Endothelial cell (in vitro differentiated cells): ENCODE measurements at regions not wholly inside any gene's neighbourhood (a gene's known extent, or its start where the extent isn't known, plus 50 kb on each side); places are given as distances from the start of the nearest gene placed in this dataset.

Source experiments
- DNase-seq: peaks from one replicate; pipeline ENCODE4 v3.0.0; 2021; ENCODE audit warnings: low spot score
- H3K27ac Mint-ChIP-seq: one replicate; pipeline ENCODE4 v1.8.0; 2021; ENCODE audit warnings: mixed read lengths, inconsistent platforms; ENCODE audit not compliant: unreplicated experiment
- H3K27me3 Mint-ChIP-seq: one replicate; pipeline ENCODE4 v1.8.0; 2021; ENCODE audit warnings: mild to moderate bottlenecking, moderate library complexity, mixed read lengths, inconsistent platforms; ENCODE audit not compliant: unreplicated experiment
- H3K36me3 Mint-ChIP-seq: one replicate; pipeline ENCODE4 v1.8.0; 2021; ENCODE audit warnings: mild to moderate bottlenecking, low read depth, mixed read lengths, inconsistent platforms; ENCODE audit not compliant: unreplicated experiment
- H3K4me1 Mint-ChIP-seq: one replicate; pipeline ENCODE4 v1.8.0; 2021; ENCODE audit warnings: mild to moderate bottlenecking, mixed read lengths, inconsistent platforms; ENCODE audit not compliant: unreplicated experiment
- H3K4me3 Mint-ChIP-seq: one replicate; pipeline ENCODE4 v1.8.0; 2021; ENCODE audit warnings: mild to moderate bottlenecking, mixed read lengths, inconsistent platforms; ENCODE audit not compliant: unreplicated experiment
- H3K9me3 Mint-ChIP-seq: one replicate; pipeline ENCODE4 v1.8.0; 2021; ENCODE audit warnings: mixed read lengths, inconsistent platforms; ENCODE audit not compliant: unreplicated experiment
- TF ChIP-seq, protein P1 (sequence below): fragments of 200-600 bp; sonication (generic); IDR thresholded peaks from one replicate; pipeline ENCODE4 v1.5.0; 2021; ENCODE audit warnings: antibody characterized with exemption; ENCODE audit not compliant: unreplicated experiment

- Mint-ChIP-seq H3K9me3 (no peaks in the 10 kb centered on the region), H3K36me3 (no peaks in the 10 kb centered on the region)
- TF ChIP-seq, protein P1, sequence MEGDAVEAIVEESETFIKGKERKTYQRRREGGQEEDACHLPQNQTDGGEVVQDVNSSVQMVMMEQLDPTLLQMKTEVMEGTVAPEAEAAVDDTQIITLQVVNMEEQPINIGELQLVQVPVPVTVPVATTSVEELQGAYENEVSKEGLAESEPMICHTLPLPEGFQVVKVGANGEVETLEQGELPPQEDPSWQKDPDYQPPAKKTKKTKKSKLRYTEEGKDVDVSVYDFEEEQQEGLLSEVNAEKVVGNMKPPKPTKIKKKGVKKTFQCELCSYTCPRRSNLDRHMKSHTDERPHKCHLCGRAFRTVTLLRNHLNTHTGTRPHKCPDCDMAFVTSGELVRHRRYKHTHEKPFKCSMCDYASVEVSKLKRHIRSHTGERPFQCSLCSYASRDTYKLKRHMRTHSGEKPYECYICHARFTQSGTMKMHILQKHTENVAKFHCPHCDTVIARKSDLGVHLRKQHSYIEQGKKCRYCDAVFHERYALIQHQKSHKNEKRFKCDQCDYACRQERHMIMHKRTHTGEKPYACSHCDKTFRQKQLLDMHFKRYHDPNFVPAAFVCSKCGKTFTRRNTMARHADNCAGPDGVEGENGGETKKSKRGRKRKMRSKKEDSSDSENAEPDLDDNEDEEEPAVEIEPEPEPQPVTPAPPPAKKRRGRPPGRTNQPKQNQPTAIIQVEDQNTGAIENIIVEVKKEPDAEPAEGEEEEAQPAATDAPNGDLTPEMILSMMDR = no peak
These were observed 62.4 kb upstream of the DUSP10 start for GRCh38 chr1:221804303-221804702.

GRCh38 chr1:221801773-221802516, 60.1 kb upstream of the DUSP10 start:
- H3K27me3 Mint-ChIP-seq = peaks cover 3% of the 10 kb centered on the region
- H3K9me3 Mint-ChIP-seq = no peaks in the 10 kb centered on the region
- no peak for DNase-seq
- H3K4me1 Mint-ChIP-seq = peaks cover 5% of the 10 kb centered on the region
- TF ChIP-seq, protein P1 = no peak
- H3K36me3 Mint-ChIP-seq = no peaks in the 10 kb centered on the region
- no peak overlapping the region for H3K4me3 Mint-ChIP-seq
- no peak overlapping the region for H3K27ac Mint-ChIP-seq

More at GRCh38 chr1:221804303-221804702, 62.4 kb upstream of the DUSP10 start:
- H3K4me3 Mint-ChIP-seq = no peak overlapping the region
- peaks cover 3% of the 10 kb centered on the region for H3K27me3 Mint-ChIP-seq
- H3K27ac Mint-ChIP-seq = no peak overlapping the region
- DNase-seq = no peak
- H3K4me1 Mint-ChIP-seq = peaks cover 3% of the 10 kb centered on the region

GRCh38 chr1:221801251-221801661, 59.4 kb upstream of the DUSP10 start:
- Mint-ChIP-seq H3K36me3 (no peaks in the 10 kb centered on the region), H3K27ac (no peak overlapping the region), H3K9me3 (no peaks in the 10 kb centered on the region), H3K4me3 (no peak overlapping the region), H3K4me1 (peaks cover 5% of the 10 kb centered on the region), H3K27me3 (peaks cover 3% of the 10 kb centered on the region)
- DNase-seq = no peak
- TF ChIP-seq, protein P1 = no peak

DNA sequence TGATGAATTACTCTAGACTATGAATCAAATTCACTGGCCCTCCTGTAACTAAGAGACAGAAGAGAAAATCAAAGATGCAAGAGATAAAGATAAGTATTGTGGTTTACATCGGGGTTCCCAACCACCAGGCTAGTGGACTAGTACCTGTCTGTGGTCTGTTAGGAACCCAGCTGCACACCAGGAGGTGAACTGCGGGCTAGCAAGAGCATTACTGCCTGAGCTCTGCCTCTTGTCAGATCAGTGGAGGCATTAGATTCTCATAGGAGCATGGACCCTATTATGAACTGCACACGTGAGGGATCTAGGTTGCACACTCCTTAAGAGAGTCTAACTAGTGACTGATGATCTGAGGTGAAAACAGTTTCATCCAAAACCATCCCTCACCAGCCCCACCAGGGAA, 58.9 kb upstream of the DUSP10 start:
- TF ChIP-seq, protein P1 = no peak
- no peak for DNase-seq
- no peaks in the 10 kb centered on the region for H3K36me3 Mint-ChIP-seq
- no peak overlapping the region for H3K27ac Mint-ChIP-seq
- no peak overlapping the region for H3K4me3 Mint-ChIP-seq
- peaks cover 5% of the 10 kb centered on the region for H3K4me1 Mint-ChIP-seq
- peaks cover 3% of the 10 kb centered on the region for H3K27me3 Mint-ChIP-seq
- H3K9me3 Mint-ChIP-seq = no peaks in the 10 kb centered on the region

- Mint-ChIP-seq H3K27me3 (peaks cover 4% of the 10 kb centered on the region), H3K4me1 (peaks cover 10% of the 10 kb centered on the region), H3K9me3 (no peaks in the 10 kb centered on the region), H3K27ac (no peak overlapping the region), H3K36me3 (no peaks in the 10 kb centered on the region), H3K4me3 (no peak overlapping the region)
- TF ChIP-seq, protein P1 = no peak
- no peak for DNase-seq
These were observed 55.6 kb upstream of the DUSP10 start for GRCh38 chr1:221797506-221797905.
